Mononuclear cell (primary cell): ENCODE measurements at regions not wholly inside any gene's neighbourhood (a gene's known extent, or its start where the extent isn't known, plus 50 kb on each side); places are given as distances from the start of the nearest gene placed in this dataset.
"Not testable (repeated sequence)": the region's sequence is repeated elsewhere in the genome, so short reads cannot be mapped to it uniquely, and the experiment has no call there.

ENCODE experiments used
- H3K27me3 ChIP-seq: 2 replicates; pipeline ENCODE4 v1.6.0; 2011; ENCODE audit warnings: low read length, control low read depth; ENCODE audit not compliant: insufficient read depth
- H3K4me1 ChIP-seq: 2 replicates; pipeline ENCODE4 v1.5.1; 2011; ENCODE audit warnings: mild to moderate bottlenecking, low read length, control low read depth; ENCODE audit not compliant: insufficient read depth
- H3K4me3 ChIP-seq: 2 replicates; pipeline ENCODE4 v1.5.1; 2011; ENCODE audit warnings: mild to moderate bottlenecking, low read length, moderate library complexity
- H3K9me3 ChIP-seq: 2 replicates; pipeline ENCODE4 v1.5.1; 2011; ENCODE audit warnings: low read depth, mild to moderate bottlenecking, control low read depth, low read length

DNA sequence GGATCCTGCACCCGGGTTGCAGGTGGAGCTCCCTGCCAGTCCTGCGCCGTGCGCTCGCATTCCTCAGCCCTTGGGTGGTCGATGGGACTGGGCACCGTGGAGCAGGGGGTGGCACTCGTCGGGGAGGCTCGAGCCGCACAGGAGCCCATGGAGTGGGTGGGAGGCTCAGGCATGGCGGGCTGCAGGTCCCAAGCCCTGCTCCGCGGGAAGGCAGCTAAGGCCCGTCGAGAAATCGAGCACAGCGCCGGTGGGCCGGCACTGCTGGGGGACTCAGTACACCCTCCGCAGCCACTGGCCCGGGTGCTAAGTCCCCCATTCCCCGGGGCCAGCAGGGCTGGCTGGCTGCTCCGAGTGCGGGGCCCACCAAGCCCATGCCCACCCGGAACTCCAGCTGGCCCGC is 226.1 kb downstream of the FRK start:
- H3K27me3 ChIP-seq, H3K9me3 ChIP-seq, H3K4me1 ChIP-seq, H3K4me3 ChIP-seq: not testable (repeated sequence)

DNA sequence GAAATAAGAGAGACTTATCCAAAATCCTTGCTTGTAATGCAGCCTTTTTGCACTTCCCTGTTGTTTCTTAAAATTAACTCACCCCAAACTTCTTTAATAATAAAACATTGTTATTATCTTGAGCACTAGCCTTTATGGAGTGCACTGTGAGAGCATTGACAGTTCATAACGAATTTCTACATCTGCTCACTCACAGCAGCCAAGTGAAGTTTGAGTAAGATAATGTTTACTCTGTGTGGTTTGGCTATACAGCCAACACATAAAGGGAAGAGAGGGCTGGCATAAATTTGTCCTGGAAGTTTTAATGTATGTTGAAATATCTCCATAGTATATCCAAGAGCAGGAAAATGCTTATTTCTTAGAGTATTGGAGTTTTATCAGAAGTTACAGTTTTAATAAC is 227.9 kb downstream of the FRK start:
- Histone ChIP-seq H3K4me1 (no peaks in the 10 kb centered on the region), H3K27me3 (no peaks in the 10 kb centered on the region), H3K9me3 (no peaks in the 10 kb centered on the region)

DNA sequence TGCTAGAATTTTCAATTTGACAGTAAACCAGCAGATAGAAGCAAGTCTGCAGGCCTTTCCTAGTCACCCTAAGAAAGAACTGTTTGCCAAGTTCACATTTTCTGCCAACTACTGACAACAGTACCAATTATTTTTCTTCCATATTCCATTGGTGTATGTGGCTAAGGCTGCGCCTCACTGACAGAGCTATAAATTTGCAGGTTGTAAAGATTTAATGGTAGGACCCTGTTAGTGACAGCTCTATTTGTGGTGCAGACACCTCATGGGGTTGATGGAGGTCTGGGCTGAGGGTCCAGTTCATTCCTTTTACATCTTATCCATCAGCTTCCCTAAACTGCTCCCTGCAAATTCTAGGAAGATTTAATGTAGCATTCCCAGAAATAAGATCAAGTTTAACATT is 228.5 kb downstream of the FRK start:
- Histone ChIP-seq H3K9me3 (no peaks in the 10 kb centered on the region), H3K4me3 (no peak overlapping the region), H3K4me1 (no peaks in the 10 kb centered on the region), H3K27me3 (no peaks in the 10 kb centered on the region)

More for the DNA sequence above, 227.9 kb downstream of the FRK start:
- no peak overlapping the region for H3K4me3 ChIP-seq

DNA sequence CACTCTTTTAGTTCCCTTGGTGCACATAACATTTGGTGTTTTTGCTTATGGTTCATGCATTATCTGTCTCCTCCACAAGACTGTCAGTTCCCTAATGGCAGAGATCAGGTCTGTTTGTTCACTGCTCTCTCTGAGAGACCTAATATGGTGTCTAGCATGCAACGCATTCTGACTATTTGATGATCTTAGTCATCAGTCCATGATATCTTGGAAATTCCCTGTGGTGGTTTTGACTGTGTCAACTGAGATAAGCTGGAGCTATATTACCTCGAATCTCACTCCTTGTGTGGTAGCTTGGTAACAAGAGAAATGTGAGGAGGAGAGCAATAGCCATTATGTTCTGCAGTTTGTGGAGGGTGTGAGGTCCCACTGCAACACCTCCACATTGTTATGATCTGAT is 229.8 kb downstream of the FRK start:
- Histone ChIP-seq H3K27me3 (no peaks in the 10 kb centered on the region), H3K4me3 (no peak overlapping the region), H3K4me1 (no peaks in the 10 kb centered on the region), H3K9me3 (no peaks in the 10 kb centered on the region)

DNA sequence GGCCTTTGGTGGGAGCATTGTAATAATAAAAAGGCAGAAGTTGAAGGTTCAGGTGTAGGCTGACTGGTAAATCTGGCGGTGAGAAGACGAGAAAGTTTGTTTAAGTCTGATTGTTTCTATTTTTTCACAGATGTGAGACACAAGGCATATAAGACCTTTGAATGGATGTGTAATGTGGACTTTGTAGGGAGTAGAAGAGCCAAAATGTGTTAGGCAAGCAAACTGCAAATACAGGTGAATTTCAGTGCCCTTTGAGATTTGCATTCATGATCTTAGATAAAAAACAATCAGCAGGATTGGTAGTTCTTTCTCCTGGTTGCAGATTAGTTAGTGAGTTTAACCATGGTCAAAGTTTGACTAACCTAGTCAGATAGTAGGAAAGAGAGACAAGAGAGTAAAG is 238.9 kb downstream of the FRK start:
- Histone ChIP-seq H3K9me3 (no peaks in the 10 kb centered on the region), H3K27me3 (no peaks in the 10 kb centered on the region), H3K4me3 (no peak overlapping the region), H3K4me1 (no peaks in the 10 kb centered on the region)

DNA sequence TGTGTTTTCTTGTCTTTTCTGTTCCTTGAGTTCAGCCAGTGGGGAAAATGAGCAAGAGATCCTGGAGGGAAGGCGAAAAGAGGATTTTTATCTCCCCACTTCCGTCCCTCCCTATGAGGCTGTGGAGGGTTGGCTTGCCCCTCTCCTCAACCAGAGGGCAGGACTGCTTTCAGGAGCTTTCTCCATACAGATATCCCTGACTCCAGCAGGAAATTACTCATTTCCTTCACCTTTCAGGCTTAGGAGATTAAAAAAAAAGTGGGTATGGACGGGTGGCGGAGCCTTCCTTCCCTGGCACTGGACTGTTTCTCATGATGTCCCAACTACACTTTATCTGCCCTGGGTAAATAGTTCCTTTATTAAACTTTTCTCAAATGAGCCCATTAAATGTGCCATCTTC is 241.2 kb downstream of the FRK start:
- H3K9me3 ChIP-seq: no peaks in the 10 kb centered on the region
- H3K4me3 ChIP-seq: no peak overlapping the region
- H3K27me3 ChIP-seq: no peaks in the 10 kb centered on the region
- no peaks in the 10 kb centered on the region for H3K4me1 ChIP-seq

DNA sequence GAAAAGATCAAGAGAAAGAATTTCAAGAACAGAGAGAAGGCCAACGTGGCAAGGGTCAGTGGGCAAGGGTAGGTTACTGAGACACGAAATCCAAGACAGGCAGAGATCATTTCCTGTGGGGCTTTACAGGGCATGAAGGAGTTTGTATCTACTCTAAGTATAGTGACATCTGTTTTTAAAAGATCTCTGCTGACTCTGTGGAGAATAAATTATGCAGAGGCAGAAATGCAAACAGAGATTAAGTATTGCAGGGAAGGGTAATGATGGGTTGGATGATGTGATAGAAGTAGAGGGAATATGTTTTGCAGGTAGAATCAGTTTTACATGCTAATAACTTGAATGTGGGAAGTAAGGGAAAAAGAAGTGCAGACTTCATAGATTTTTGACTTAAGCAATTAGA is 243.5 kb downstream of the FRK start:
- Histone ChIP-seq H3K27me3 (no peaks in the 10 kb centered on the region), H3K4me3 (no peak overlapping the region), H3K9me3 (no peaks in the 10 kb centered on the region), H3K4me1 (no peaks in the 10 kb centered on the region)

DNA sequence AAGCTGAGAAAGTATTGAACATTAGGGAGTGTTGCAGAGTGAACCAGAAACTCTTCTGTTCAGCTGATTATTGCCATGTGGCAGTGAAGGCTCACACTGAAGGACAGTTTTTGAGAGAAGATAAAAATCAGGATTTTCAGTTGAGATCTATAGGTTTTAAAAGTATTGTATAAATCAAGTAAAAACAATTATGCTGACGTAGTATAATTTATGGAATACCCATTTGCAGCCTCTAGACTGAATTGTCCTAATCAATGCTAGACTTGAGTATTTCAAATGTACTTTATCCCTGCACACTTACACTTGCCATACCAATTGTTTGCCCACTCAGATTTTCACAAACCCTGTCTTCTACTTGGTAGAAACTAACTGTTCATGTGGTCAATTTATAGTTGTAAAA is 245.8 kb downstream of the FRK start:
- Histone ChIP-seq H3K4me3 (no peak overlapping the region), H3K4me1 (no peaks in the 10 kb centered on the region), H3K9me3 (no peaks in the 10 kb centered on the region), H3K27me3 (no peaks in the 10 kb centered on the region)

DNA sequence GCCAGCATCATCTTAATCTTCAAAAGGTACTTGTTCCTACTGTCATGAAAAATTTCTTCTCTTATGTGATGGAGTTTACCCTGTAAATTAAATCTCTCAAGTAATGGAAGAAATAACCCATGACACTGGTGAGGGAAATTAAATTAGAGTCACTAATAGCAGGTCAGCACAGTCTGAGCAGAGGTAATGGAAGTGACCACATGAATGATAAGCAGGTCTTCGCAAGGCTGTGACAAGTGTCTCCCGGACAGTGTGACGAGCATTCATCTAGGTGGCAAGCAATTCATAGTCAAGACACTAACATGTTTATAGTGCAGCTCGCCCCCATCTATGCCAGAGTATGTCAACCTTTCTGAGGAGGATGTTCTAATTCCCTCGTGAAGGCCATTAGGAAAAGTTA is 249.2 kb downstream of the FRK start:
- Histone ChIP-seq H3K4me1 (no peaks in the 10 kb centered on the region), H3K27me3 (no peaks in the 10 kb centered on the region), H3K4me3 (no peak overlapping the region), H3K9me3 (no peaks in the 10 kb centered on the region)

DNA sequence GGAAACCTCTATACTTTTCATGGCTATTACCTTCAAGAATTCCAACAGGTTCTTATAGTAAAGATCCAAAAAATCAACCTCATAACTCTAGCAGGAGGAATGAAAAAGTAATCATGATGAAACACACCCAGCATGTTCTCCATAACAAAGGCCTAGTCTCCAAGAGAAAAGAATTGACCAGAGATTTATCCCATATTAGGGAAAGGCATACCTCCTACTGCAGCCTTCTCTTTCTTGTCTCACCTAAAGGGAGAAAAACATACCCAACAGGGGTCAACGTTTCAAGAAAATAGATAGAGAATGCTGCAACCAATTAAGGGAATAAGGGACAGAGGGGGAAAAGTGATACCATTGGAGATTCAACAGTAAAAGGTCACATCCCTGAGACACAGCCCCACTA is 262.5 kb downstream of the FRK start:
- Histone ChIP-seq H3K9me3 (peaks cover 3% of the 10 kb centered on the region), H3K4me1 (no peaks in the 10 kb centered on the region), H3K27me3 (no peaks in the 10 kb centered on the region), H3K4me3 (no peak overlapping the region)

DNA sequence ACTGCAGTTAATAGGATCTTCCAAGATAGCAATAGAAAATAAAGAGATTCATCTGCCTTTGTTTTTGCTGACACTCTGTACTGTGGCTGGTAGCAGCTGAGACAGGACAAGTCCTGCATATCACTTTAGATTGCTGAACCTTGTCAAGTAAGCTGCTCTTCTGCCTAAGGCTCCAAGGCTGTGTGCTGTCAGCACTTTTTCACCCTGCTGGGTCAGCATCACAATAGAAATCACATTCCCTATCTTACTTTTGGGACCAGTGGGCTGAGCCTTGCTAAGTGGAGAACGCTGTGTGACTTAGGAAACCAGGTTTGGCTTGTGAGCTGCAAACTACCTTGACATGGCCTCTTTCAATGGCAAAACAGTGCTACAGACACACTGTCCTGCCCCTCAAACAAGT is 263.9 kb downstream of the FRK start:
- Histone ChIP-seq H3K4me1 (no peaks in the 10 kb centered on the region), H3K27me3 (no peaks in the 10 kb centered on the region), H3K9me3 (peaks cover 3% of the 10 kb centered on the region), H3K4me3 (no peak overlapping the region)

DNA sequence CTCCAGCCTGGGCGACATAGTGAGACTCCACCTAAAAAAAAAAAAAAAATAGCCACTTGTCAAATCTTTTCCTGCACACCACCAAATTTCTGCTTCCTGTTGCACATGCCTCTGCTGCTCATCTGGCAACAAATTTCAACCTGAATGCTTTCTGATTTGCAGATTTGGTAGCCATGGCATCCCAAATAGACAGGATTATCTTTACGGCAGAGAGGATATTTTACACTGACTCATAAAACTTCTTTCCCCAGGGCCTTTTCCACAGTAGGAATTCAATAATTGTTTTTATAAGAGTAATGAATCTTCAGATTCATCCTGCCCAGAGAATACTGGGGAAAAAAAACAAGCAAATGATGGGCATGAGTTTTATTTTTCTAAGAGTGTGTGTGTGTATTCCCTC is 264.6 kb downstream of the FRK start:
- Histone ChIP-seq H3K4me1 (no peaks in the 10 kb centered on the region), H3K9me3 (peaks cover 3% of the 10 kb centered on the region), H3K27me3 (no peaks in the 10 kb centered on the region), H3K4me3 (no peak overlapping the region)

DNA sequence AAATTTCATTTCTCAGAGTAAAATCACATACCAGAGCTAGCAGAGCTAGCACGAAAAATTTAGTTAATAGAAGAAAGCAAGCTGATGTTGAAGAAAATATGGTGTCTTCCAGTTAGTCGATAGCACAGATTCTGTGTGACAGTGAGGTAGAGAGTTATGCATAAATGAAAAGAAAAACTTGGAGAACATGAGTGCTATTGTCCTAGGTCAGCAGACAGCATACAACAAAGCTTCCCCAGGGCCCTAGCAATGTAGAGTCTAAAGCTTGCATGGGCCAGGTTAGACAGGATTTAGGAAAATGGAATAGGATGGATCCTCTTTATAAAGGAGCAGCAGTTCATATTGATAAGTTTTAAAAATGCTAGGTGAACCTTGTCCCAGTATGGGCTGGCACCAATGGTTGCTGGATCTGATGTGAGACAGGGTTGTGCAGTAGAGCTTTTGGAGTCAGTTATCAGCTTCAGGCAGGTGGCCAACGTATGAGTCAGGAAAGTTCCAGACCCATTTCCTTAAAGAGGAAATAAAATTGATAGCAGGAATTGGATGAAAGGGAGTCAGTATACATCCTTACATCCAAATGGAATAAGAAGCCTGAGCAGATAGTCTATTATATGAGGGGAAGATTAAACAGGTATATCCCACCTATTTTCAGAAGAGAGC is 277.2 kb downstream of the FRK start:
- Histone ChIP-seq H3K9me3 (no peaks in the 10 kb centered on the region), H3K4me3 (no peak overlapping the region), H3K4me1 (no peaks in the 10 kb centered on the region), H3K27me3 (no peaks in the 10 kb centered on the region)

DNA sequence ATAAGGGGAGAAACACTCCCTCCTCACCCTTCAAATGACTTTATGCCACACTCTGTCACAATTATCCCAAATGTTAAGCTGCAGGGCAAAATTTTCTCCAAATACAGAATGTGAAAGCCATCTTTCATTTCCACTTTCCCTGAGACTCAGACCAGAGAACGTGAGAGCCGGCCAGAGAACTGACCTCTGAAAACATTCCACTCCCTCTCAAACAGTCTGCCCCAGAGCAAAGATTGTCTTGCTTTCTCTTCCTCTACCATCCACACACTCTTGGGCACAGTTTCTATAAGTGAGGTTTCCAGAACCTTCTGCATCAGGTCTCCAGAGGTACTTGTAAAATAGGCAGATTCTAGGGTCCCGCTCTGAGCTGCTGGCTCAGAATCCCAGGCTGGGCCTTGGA is 278.1 kb downstream of the FRK start:
- H3K4me3 ChIP-seq: no peak overlapping the region

DNA sequence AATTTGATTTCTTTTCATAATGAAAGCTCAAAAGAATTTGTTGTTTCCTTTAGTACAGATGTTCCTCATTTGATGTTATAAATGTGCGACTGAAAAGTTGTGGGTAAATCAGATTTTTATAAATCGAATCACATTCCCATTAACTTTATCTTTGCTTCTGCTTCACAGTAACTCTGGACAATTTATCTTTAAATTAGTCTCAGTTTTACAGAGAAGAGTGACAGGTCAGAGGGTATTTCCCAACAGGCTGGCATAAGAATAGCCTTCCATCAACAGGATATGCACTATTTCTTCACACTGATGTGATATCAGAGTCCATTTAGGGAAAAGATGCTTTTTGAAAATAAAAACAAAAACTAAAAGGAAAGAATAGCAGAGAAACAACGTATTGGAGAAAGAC is 286.9 kb downstream of the FRK start:
- Histone ChIP-seq H3K27me3 (no peaks in the 10 kb centered on the region), H3K9me3 (no peaks in the 10 kb centered on the region), H3K4me3 (no peak overlapping the region)

More for the DNA sequence above, 278.1 kb downstream of the FRK start:
- Histone ChIP-seq H3K9me3 (no peaks in the 10 kb centered on the region), H3K4me1 (no peaks in the 10 kb centered on the region), H3K27me3 (no peaks in the 10 kb centered on the region)

DNA sequence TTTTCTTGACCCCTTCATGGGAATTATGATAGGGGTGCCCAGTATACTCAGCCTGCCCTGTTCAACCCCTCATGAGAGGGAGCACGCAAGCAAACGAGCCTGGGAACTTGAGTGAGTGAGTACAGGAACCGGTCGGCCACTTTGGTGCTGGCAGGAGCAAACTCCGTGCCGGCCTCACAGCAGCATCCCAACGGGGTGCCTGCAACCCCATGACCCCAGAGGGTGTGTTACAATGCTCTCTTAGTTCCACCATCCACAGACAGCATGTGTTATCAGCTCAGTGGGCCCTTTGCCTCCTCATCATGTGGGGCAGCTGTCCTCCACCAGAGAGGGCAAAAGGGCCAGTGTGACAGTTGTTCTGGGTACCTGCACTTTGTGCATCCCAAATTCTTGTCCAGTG is 289.8 kb downstream of the FRK start:
- no peak overlapping the region for H3K4me3 ChIP-seq
- H3K4me1 ChIP-seq: no peaks in the 10 kb centered on the region
- H3K27me3 ChIP-seq: no peaks in the 10 kb centered on the region
- H3K9me3 ChIP-seq: no peaks in the 10 kb centered on the region

More for the DNA sequence above, 286.9 kb downstream of the FRK start:
- no peaks in the 10 kb centered on the region for H3K4me1 ChIP-seq
